ENCODE measurements at regions not wholly inside any gene's neighbourhood (a gene's known extent, or its start where the extent isn't known, plus 50 kb on each side); places are given as distances from the start of the nearest gene placed in this dataset.

DNA sequence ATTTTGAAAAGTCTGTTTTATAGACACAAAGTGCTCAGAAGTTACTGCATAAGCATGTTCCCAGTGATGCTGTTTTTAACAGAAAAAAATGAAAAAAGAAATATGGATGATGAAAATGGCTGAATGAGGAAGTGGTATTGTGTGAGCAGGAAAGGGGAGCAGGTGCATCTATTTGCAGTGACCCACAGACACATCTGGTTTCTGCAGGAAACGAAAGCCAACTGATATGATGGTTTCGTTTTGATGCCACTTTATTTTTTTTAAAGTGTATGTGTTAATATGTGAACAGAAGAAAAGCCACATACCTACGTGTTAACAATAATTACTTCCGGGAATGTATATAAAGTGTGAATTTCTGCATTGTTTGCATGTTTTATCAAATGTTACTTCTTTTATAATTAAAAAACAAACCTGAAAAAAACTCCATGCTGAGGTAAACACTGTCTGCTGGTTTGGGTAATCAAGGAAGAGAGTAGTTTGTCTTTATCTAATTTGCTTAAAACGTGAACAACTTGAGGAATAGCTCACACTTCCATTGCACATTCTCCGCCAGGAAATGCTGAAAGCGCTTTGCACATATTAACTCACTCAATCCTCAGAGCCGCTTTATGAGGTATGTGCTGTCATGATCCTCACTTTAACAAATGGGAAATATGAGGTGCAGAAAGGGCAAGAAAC, 1335.9 kb downstream of the TBC1D22A start:
- TF ChIP-seq EZH2phosphoT487 (conservative IDR thresholded peaks at IDR 0.05; ENCODE audit: low read length) (no peak), CTCF (IDR thresholded peaks at IDR 0.05; ENCODE audit: insufficient read depth, low read length, poor library complexity, severe bottlenecking) (no peak)
